Liver (tissue), 8 donors: ENCODE measurements at regions not wholly inside any gene's neighbourhood (a gene's known extent, or its start where the extent isn't known, plus 50 kb on each side); places are given as distances from the start of the nearest gene placed in this dataset.
"Not testable (repeated sequence)": the region's sequence is repeated elsewhere in the genome, so short reads cannot be mapped to it uniquely, and the experiment has no call there.

ENCODE experiments used
- DNase-seq: peaks from one replicate; pipeline ENCODE4 v3.0.0-alpha.2; 2017; ENCODE audit warnings: low spot score
- H3K27ac ChIP-seq, 2 donors: one replicate each; pipeline ENCODE4 v1.7.0; 2013; ENCODE audit warnings: inconsistent platforms in 2 of 2, low read length in 2 of 2, control low read depth in 1 of 2, low read depth in 1 of 2, mild to moderate bottlenecking in 1 of 2
- H3K27me3 ChIP-seq, 4 donors: one replicate each; pipeline versions ENCODE4 v1.6.1 to v1.7.0; 2013; ENCODE audit warnings: low read length in 3 of 4, inconsistent platforms in 1 of 4, mild to moderate bottlenecking in 1 of 4, moderate library complexity in 1 of 4; ENCODE audit not compliant: control insufficient read depth in 4 of 4, insufficient read depth in 4 of 4
- H3K36me3 ChIP-seq, 4 donors: one replicate each; pipeline versions ENCODE4 v1.6.1 to v1.7.0; 2013; ENCODE audit warnings: low read length in 3 of 4, mild to moderate bottlenecking in 3 of 4, low read depth in 1 of 4, moderate library complexity in 1 of 4; ENCODE audit not compliant: control insufficient read depth in 4 of 4, insufficient read depth in 3 of 4
- H3K4me1 ChIP-seq, 4 donors: one replicate each; pipeline versions ENCODE4 v1.6.1 to v1.7.0; 2013; ENCODE audit warnings: low read length in 3 of 4, mild to moderate bottlenecking in 3 of 4, moderate library complexity in 1 of 4; ENCODE audit not compliant: control insufficient read depth in 4 of 4, insufficient read depth in 4 of 4
- H3K4me3 ChIP-seq, 3 donors: one replicate each; pipeline versions ENCODE4 v1.6.1 to v1.7.0; 2013; ENCODE audit warnings: low read length in 3 of 3, control low read depth in 1 of 3, low read depth in 1 of 3, mild to moderate bottlenecking in 1 of 3
- H3K9ac ChIP-seq, 2 donors: one replicate each; pipeline ENCODE4 v1.7.0; 2013; ENCODE audit warnings: low read length in 2 of 2, mild to moderate bottlenecking in 2 of 2, moderate library complexity in 2 of 2, control low read depth in 1 of 2, low read depth in 1 of 2
- H3K9me3 ChIP-seq, 4 donors: one replicate each; pipeline versions ENCODE4 v1.6.1 to v1.7.0; 2013; ENCODE audit warnings: low read length in 3 of 4; ENCODE audit not compliant: control insufficient read depth in 4 of 4
- EGR1 ChIP-seq, 2 donors: IDR thresholded peaks; 2 replicates each; pipeline ENCODE4 v1.6.1; 2016 to 2018; ENCODE audit warnings: antibody characterized with exemption in 2 of 2, low read depth in 2 of 2
- FOXA1 ChIP-seq: IDR thresholded peaks from 2 replicates; pipeline ENCODE4 v1.6.1; 2016; ENCODE audit warnings: antibody characterized with exemption
- FOXA2 ChIP-seq: IDR thresholded peaks from 2 replicates; pipeline ENCODE4 v1.6.1; 2016; ENCODE audit warnings: antibody characterized with exemption
- HNF4A ChIP-seq, 2 donors: conservative IDR thresholded peaks; 2 replicates each; pipeline ENCODE4 v1.6.1; 2016; ENCODE audit warnings: antibody characterized with exemption in 2 of 2, mild to moderate bottlenecking in 2 of 2
- HNF4G ChIP-seq: IDR thresholded peaks from 2 replicates; pipeline ENCODE4 v1.6.1; 2016; ENCODE audit warnings: antibody characterized with exemption
- JUND ChIP-seq, 2 donors: IDR thresholded peaks; 2 replicates each; pipeline ENCODE4 v1.6.1; 2016; ENCODE audit warnings: antibody characterized with exemption in 2 of 2
- RAD21 ChIP-seq, 2 donors: IDR thresholded peaks; 2 replicates each; pipeline ENCODE4 v1.6.1; 2016; ENCODE audit warnings: antibody characterized with exemption in 2 of 2, mild to moderate bottlenecking in 2 of 2
- RXRA ChIP-seq, 2 donors: IDR thresholded peaks; 2 replicates each; pipeline ENCODE4 v1.6.1; 2017 to 2018; ENCODE audit warnings: antibody characterized with exemption in 2 of 2, mild to moderate bottlenecking in 1 of 2
- SP1 ChIP-seq: IDR thresholded peaks from 2 replicates; pipeline ENCODE4 v1.6.1; 2018; ENCODE audit warnings: antibody characterized with exemption, mild to moderate bottlenecking
- TAF1 ChIP-seq: conservative IDR thresholded peaks from 2 replicates; pipeline ENCODE4 v1.6.1; 2016; ENCODE audit warnings: antibody characterized with exemption, mild to moderate bottlenecking
- YY1 ChIP-seq: IDR thresholded peaks from 2 replicates; pipeline ENCODE4 v1.6.1; 2016; ENCODE audit warnings: antibody characterized with exemption, mild to moderate bottlenecking
- WGBS: extraction: QIAGEN DNeasy Blood & Tissue Kit; methylation state at CpG from one replicate; pipeline ENCODE4 v1.1.7; 2013; 5-methylcytosine and 5-hydroxymethylcytosine counted together
- TF ChIP-seq, protein P1 (sequence below): fragments of 150-350 bp; IDR thresholded peaks from 2 replicates; pipeline ENCODE4 v1.5.1; 2017; ENCODE audit warnings: improper control_type of control experiment, low read depth, low read length; ENCODE audit not compliant: missing input control
- TF ChIP-seq, protein P2 (sequence below): IDR thresholded peaks from 2 replicates; pipeline ENCODE4 v1.6.1; 2016; ENCODE audit warnings: antibody characterized with exemption
- TF ChIP-seq, protein P3 (sequence below): IDR thresholded peaks from 2 replicates; pipeline ENCODE4 v1.6.1; 2016; ENCODE audit warnings: antibody characterized with exemption
- TF ChIP-seq, protein P4 (sequence below): IDR thresholded peaks from 2 replicates; pipeline ENCODE4 v1.6.1; 2016; ENCODE audit warnings: antibody characterized with exemption, mild to moderate bottlenecking
- donor health status: healthy.
- donor health status: healthy.
- donor health status: healthy.
- donor health status: healthy.
- donor health status: healthy.

DNA sequence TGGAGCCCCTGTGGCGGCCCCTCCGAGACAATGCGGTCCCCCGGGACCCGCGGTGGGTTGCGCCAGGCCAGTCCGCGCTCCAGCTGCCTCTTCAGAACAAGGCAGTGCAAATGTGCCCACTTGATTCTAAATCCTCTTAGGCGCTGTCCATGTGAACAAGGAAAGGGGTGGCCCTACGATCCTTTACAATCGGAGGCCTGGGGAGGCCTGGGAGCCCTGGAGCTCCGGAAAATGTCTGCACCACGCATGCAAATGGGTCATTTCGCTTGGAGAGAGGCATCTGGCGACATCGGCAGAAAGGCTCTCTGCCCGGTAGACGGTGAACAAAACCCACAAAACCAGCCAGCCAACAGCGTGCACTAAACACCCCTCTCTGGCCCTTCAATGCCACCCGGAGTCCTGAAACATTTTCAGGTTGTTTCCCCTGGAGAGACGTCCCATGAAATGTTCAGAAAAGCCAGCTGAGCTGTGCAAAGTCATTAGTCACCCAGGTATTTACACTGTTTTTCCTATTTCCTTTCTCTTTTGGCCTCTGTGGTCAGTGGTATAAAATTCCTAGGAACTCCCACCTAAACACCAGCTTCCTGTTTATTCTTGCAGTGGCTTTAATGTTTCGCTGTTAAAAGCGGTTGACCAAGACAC, 102.8 kb upstream of the ZNF438 start:
- no peaks in the 10 kb centered on the region for H3K36me3 ChIP-seq
- peak overlapping the region; percentile 3 to 31 for H3K27ac ChIP-seq
- no peaks in the 10 kb centered on the region for H3K27me3 ChIP-seq
- TF ChIP-seq JUND (IDR thresholded peaks at IDR 0.05) (no peak), EGR1 (IDR thresholded peaks at IDR 0.05; ENCODE audit: low read depth in 2 of 2) (no peak), SP1 (no peak), RAD21 (IDR thresholded peaks at IDR 0.05) (no peak), TAF1 (no peak), HNF4G (no peak), FOXA1 (no peak), RXRA (IDR thresholded peaks at IDR 0.05) (no peak), FOXA2 (no peak), YY1 (no peak)
- TF ChIP-seq, protein P1, sequence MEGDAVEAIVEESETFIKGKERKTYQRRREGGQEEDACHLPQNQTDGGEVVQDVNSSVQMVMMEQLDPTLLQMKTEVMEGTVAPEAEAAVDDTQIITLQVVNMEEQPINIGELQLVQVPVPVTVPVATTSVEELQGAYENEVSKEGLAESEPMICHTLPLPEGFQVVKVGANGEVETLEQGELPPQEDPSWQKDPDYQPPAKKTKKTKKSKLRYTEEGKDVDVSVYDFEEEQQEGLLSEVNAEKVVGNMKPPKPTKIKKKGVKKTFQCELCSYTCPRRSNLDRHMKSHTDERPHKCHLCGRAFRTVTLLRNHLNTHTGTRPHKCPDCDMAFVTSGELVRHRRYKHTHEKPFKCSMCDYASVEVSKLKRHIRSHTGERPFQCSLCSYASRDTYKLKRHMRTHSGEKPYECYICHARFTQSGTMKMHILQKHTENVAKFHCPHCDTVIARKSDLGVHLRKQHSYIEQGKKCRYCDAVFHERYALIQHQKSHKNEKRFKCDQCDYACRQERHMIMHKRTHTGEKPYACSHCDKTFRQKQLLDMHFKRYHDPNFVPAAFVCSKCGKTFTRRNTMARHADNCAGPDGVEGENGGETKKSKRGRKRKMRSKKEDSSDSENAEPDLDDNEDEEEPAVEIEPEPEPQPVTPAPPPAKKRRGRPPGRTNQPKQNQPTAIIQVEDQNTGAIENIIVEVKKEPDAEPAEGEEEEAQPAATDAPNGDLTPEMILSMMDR = no peak
- TF ChIP-seq, protein P2, sequence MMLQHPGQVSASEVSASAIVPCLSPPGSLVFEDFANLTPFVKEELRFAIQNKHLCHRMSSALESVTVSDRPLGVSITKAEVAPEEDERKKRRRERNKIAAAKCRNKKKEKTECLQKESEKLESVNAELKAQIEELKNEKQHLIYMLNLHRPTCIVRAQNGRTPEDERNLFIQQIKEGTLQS = no peak
- H3K9ac ChIP-seq = no peak overlapping the region
- H3K4me3 ChIP-seq = peak overlapping the region in 1 of 3 donors; percentile 46
- H3K4me1 ChIP-seq = peaks cover 0 to 7% (median 3%) of the 10 kb centered on the region in 4 donors
- 57% methylated on average over 24 of the region's 24 CpGs for WGBS
- no peak for DNase-seq
- no peaks in the 10 kb centered on the region for H3K9me3 ChIP-seq

DNA sequence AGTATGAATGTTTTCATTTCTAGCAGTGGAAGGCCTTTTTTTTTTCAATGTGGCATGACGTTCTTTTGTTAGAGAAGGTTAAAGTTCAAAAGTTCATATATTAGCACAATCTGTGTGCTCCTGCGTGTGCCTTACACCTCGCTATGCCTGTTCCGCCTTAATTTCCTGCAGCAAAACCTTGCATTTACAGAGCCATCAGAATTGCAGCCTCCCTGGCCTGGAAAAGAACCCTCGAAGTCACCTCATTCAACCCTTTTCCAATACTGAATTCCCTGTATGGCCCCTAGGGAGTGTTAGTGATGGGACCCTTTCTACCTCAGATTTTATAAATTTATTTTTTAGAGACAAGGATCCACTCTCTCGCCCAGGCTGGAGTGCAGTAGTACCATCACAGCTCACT, 103.5 kb upstream of the ZNF438 start:
- Histone ChIP-seq H3K27ac (no peak overlapping the region), H3K27me3 (no peaks in the 10 kb centered on the region), H3K4me3 (no peak overlapping the region), H3K9me3 (no peaks in the 10 kb centered on the region), H3K4me1 (peaks cover 0 to 7% (median 3%) of the 10 kb centered on the region in 4 donors), H3K36me3 (no peaks in the 10 kb centered on the region), H3K9ac (no peak overlapping the region)
- 74% methylated on average over 6 of the region's 6 CpGs for WGBS
- TF ChIP-seq, protein P3, sequence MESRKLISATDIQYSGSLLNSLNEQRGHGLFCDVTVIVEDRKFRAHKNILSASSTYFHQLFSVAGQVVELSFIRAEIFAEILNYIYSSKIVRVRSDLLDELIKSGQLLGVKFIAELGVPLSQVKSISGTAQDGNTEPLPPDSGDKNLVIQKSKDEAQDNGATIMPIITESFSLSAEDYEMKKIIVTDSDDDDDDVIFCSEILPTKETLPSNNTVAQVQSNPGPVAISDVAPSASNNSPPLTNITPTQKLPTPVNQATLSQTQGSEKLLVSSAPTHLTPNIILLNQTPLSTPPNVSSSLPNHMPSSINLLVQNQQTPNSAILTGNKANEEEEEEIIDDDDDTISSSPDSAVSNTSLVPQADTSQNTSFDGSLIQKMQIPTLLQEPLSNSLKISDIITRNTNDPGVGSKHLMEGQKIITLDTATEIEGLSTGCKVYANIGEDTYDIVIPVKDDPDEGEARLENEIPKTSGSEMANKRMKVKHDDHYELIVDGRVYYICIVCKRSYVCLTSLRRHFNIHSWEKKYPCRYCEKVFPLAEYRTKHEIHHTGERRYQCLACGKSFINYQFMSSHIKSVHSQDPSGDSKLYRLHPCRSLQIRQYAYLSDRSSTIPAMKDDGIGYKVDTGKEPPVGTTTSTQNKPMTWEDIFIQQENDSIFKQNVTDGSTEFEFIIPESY = no peak
- no peak for TF ChIP-seq HNF4A (conservative IDR thresholded peaks at IDR 0.05)
- no peak for TF ChIP-seq TAF1
- TF ChIP-seq YY1 = no peak
- TF ChIP-seq EGR1 (IDR thresholded peaks at IDR 0.05; ENCODE audit: low read depth in 2 of 2) = no peak
- TF ChIP-seq, protein P2 = no peak
- TF ChIP-seq, protein P4, sequence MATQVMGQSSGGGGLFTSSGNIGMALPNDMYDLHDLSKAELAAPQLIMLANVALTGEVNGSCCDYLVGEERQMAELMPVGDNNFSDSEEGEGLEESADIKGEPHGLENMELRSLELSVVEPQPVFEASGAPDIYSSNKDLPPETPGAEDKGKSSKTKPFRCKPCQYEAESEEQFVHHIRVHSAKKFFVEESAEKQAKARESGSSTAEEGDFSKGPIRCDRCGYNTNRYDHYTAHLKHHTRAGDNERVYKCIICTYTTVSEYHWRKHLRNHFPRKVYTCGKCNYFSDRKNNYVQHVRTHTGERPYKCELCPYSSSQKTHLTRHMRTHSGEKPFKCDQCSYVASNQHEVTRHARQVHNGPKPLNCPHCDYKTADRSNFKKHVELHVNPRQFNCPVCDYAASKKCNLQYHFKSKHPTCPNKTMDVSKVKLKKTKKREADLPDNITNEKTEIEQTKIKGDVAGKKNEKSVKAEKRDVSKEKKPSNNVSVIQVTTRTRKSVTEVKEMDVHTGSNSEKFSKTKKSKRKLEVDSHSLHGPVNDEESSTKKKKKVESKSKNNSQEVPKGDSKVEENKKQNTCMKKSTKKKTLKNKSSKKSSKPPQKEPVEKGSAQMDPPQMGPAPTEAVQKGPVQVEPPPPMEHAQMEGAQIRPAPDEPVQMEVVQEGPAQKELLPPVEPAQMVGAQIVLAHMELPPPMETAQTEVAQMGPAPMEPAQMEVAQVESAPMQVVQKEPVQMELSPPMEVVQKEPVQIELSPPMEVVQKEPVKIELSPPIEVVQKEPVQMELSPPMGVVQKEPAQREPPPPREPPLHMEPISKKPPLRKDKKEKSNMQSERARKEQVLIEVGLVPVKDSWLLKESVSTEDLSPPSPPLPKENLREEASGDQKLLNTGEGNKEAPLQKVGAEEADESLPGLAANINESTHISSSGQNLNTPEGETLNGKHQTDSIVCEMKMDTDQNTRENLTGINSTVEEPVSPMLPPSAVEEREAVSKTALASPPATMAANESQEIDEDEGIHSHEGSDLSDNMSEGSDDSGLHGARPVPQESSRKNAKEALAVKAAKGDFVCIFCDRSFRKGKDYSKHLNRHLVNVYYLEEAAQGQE = no peak
- DNase-seq = no peak

DNA sequence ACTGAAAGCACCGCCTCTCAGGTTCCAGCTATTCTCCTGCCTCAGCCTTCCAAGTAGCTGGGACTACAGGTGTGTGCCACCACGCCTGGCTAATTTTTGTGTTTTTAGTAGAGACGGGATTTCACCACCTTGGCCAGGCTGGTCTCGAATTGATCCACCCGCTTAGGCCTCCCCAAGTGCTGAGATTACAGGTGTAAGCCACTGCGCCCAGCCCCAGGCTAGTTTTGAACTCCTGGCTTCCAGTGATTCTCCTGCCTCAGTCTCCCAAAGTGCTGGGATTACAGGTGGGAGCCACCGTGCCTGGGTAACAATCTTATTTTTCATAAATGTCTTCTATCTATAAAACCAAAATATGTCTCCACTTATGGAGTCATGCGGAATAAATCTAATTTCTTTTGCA, 104.1 kb upstream of the ZNF438 start:
- not testable (repeated sequence) for H3K27me3 ChIP-seq, H3K36me3 ChIP-seq, H3K27ac ChIP-seq, DNase-seq, H3K4me3 ChIP-seq, H3K9me3 ChIP-seq, H3K4me1 ChIP-seq, H3K9ac ChIP-seq
- 98% methylated on average over 8 of the region's 8 CpGs for WGBS
